HG03175 (cell line): ENCODE measurements at regions not wholly inside any gene's neighbourhood (a gene's known extent, or its start where the extent isn't known, plus 50 kb on each side); places are given as distances from the start of the nearest gene placed in this dataset.

Source experiments
- ATAC-seq: cut with Tn5 transposase; IDR thresholded peaks from one replicate; pipeline ENCODE4 v1.9.1; 2021; ENCODE audit warnings: mild to moderate bottlenecking, moderate library complexity; ENCODE audit not compliant: unreplicated experiment

DNA sequence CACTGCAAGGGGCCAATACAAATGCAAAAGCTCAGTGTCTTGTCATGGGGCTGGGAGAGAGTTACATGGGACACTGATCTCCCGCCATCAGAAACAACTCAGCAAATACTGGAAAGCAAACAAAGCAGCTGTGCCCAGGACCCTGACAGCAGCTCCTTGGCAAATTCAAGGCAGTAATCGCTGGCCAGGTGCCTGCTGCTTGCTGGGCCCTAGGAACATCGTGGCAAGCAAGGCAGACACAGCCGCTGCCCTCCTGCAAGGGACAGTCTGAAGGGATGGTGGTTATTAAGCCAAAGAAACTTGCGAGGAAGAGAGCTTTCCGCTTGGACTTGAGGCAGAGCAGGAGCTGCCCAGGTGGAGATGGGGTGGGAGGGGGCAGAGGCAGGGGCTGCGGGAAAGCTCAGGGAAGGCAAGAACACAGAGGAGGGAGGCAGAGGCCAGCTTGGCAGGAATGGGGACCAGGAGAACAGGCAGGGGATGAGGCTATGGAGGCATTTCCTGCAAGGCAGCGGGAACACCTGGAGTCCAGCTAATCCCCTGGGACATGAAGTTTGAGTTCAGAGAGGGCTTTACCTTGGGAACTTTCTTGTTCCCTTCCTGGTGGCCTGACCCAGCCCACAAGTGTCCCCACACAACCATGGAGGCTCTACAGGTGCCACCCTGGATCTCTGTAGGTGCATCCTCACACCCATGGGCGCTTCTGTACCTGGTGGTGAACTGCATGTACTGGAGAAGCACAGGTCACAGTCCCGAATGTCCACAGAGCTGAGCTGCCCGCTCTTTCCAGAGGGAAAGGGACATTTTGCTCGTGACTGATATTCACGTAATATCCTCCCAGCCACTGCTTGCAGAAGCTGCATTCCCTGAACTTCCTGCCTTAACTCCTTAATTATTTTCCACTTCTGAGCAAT, 78.7 kb upstream of the ATP2B2 start:
- no peak for ATAC-seq

DNA sequence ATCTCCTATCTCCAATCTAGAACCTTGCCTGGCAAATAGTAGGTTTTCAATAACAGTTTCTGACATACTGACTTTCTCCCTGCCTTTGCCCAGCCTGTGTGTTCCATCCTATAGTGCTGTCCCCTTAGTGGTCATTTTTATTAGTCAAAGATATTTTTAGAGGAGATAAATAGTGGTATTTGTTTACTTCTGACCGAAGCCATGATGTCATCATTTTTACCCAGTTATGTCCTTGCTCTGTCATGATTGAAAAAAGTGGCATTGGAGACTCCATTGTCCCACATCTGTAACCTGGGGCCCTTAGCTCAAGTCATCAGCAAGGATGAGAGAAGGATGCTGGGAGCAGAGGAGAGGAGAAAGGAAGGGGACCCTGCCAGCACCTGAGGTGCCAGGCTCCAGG, 80.6 kb upstream of the ATP2B2 start:
- no peak for ATAC-seq

DNA sequence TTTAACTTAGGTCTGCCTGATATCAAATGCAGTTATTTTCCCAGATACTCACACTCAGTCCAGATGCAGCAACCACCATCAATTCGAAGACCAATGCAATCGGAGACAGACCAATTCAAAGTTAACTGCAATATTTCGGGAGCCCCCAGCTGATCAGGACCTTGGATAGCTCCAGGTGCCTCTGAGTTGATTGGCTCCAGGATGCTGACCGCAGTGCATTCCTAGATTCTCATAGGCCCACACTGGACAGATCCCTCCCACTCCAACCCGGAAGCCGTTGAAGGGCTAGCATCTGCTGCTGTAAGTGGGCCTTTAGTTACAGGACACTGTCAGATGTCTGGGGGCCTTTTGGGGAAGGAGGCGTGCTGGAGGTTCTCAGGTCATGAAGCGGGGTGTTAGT, 89.5 kb upstream of the ATP2B2 start:
- peak; percentile 63 for ATAC-seq

DNA sequence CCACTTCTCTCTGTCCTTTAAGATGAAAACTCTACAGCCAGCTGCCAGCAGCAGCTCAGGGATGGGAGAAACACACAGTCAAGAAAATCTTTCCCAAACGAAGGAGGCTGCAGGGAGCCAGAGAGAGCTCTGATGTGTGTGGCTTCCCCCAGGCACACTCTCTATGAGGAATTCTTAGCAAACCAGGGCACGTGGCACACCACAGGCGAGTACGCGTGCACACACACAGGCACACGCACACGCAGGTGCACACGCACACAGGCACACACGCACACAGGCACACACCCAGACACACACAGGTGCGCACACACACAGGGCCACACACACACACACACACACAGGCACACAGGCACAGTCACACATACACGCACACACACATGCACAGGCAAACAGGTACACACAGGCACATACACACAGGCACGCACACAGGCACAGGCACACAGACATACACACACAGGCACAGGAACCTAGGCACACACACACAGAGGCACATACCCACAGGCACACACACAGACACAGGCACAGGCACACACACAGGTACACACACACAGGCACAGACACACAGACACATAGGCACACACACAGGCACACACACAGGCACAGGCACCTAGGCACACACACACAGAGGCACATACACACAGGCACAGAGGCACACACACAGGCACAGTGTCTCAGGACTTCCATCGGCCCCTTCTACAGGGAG, 91.5 kb upstream of the ATP2B2 start:
- no peak for ATAC-seq

DNA sequence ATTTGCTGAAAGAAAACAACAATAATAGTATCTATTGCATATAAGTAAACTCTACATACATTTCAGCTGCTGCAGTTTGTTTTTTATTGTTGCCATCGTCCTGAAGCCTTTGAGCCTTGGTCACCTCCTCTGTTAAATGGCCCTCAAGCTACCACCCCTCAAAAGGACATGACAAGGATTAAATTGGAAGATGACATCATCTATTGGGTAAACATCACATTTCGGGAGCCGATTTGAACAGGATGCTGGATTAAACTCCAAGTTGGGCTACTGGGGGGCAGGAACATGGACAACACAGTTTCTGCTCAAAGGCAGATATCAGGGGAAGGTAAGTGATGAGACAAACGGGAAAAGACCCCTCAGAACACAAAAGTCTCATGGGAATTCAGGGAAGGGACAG, 92.3 kb upstream of the ATP2B2 start:
- ATAC-seq, result no peak

DNA sequence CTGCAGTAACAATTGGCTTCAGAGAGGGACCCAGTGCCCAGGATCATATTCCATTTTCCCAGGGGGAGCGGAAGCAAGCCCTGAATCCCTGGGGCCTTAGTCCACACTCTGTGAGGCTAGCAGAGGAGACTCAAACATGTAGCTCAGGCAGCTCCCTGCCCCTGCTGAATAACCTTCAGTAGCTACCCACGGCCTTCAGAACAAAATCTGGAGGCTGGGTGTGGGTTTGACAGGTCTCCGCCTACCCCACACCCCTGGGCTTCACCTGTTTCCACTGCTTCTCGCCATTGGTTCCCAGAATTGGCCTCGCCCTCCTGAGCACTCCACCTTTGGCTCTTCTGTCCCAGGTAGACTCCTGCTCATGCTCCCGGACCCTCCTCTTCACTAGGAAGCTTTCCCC, 93.6 kb upstream of the ATP2B2 start:
- no peak for ATAC-seq

DNA sequence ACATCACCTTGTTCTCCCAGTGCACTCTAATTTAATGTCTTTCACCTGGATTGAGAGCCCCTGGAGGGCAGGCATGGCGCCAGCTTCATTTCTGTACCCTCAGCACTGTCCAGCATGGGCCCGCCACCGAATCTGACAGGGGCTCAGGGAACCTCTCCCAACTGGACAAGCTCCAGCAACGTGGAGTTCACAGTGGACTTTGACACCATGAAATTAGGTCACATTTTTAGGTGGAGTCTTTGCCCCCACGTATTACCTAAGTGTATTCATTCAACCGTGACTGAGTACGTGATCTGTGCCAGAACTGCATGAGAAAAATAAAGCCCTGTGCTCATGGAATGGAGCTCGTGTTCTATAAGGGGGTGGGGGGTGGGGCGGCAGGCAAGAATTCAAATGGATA, 94.1 kb upstream of the ATP2B2 start:
- ATAC-seq, result no peak

DNA sequence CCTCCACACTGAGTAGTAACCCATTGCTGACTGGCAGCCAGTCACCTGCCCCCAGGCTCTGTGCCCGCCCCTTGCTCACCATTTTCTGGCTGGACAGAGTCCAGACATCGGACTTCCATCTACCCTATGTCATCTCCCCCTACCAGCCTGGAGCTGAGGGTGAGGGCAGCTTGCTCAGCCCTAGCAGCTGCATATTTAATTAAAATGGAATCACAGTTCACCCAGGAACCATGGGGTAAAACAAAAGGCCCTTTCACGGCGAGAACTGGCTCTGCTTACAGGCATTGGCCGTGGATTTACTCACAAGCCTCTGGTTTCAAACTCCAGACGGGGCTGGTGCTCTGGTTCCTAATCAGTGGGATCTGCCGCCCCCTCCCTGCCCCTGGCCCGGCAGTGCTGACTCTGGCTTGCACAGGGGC, 94.9 kb upstream of the ATP2B2 start:
- ATAC-seq, result no peak

DNA sequence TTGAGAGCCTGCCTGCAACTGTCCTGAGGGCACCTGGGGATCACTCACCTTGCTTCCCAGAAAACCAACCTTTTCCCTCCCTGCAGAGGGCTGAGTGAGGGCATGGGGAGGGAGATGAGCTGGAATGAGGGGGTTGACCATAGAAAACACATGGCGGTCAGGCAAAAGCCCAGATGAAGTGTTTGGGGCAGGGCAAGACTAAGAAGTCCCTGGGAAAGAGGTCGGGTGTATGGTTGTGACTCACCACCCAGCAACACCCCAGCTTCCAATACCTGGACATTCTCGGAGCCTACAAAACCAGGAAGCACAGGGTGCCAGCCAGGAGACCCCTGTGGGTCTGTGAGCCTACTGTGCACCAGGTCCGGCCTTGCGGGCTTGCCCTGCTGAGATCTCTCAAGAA, 95.3 kb upstream of the ATP2B2 start:
- no peak for ATAC-seq

DNA sequence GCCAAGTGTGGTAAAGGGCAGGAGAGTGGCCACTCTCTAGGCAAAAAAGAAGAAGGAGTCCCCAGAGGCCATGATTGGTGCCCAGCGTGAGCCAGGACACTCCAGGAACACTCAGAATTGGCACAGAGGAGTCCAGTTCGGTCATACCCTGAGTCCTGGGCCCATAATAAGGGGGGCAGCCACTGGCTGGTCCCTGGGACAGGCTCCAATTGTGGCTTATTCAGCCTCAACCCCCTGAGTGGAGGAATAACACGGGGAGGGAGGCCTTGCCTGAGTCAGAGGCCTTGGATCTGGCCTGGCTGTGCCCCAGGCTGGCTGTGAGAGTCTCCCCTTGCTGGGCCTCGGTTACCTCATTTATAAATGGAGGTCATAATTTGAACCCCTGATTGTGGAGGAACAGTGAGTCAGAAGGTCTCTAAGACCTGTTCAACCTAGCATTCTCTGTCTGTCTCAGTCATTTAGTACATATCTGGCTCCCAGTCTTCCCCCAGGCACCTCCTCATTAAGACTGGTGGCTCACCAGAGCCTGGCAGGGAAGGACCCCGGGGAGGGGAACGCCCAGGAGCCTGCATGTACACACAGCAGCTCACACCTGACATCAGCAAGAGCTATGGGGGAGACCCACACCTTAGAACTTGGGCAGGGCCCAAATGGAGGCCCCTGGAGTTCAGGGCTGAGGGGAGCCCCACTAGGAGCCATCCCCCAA, 95.9 kb upstream of the ATP2B2 start:
- ATAC-seq, result no peak

DNA sequence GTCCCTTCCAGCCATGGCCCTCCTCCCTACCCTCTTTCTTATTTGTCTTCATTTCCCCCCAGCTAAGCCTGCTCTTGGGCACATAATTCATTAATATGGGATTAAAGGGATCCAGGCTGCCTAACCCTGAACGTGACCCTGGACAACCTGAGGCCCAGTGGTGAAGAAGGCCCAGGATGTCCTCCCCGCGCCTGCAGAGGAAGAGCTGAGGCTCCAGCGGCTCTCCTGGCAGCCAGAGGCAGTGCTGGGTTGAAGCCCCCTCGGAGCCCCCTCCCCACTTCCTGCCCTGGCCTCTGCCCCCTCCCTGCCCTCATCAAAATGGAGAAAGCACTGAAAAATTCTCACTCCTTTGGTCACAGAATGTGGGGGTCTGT, 96.5 kb upstream of the ATP2B2 start:
- no peak for ATAC-seq

DNA sequence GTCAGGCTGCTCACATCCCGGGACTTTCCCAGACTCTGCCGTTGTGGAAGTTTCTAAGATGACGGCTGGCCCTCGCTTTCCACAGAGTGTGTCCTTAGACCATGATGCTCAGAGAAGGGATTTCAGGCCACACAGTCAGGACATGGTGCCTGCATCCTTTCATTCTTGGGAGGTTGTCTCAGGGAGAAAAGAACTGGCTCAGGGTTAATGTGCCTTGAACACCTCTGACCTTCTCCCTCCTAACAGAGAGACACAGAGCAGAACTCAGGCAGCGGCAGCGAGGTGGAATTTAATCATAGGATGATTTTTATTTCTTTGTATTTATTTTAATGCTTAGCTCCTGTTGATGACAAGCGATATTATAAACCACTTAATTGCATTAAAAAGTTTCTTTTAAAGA, 96.9 kb upstream of the ATP2B2 start:
- no peak for ATAC-seq

DNA sequence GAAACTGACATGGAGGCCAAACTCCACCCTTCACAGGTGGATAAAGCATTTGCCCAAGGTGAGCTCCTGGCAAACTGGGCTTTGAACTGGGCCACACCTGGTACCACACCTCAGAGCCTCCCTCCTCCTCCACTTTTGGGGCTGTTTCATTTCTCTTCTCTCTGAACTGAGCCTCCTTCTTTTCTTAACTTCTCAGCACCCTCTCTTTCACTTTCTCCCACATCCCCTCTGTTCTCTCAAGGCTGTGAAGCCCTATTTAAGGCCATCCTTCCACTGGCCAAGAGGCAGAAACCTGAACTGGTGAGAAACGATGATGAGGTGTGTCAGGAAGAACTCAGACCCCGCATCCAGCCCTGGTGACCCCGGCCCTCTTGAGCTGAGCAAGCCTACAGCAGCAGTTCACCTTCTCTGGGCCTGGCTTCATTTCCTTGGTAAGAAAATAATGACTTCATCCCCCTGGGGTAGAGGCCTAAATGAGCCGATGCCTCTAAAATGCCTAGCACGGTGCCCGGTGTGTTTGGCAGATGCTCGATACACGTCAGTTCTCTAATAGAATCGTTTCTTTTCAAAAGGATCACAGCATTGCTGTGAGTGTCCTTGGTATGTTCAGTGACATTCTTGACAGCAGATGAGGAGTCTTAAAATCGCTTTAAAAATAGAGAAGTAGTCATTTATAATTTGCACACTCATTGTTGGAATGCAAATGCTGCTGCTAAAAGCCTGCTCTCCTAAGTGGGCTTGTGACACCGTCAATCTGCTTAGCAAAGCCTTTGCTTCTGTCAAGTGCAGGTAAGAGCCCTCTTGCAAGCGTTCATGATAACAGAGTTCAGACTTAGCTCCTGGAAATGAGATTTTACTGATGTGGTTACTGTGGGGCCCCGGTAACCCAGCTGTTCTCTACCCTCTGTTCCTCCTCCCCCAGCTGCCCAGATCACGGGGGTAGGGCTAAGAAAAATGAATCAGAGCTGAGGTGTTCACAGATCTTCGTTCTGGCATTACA, 97.7 kb upstream of the ATP2B2 start:
- no peak for ATAC-seq

DNA sequence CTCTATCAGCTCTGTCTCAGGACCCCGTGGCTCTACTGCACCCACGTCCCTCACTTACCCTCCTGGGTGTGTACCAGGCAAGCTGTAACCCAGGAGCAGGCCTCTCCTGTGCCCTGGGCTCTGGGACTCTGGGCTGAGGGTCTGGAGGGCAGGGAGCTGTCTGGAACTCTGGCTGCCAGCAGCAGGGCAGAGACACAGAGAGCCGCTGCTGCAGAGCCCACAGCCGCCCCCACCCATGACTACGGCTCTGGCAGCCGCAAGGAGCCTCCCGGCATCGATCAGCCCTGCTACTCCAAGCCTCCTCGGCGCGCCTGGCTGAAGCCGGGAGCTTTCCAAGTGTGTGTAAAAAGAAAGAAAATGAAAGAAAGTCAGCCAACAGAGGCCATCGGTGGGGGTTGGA, 103.7 kb upstream of the ATP2B2 start:
- ATAC-seq, result no peak

DNA sequence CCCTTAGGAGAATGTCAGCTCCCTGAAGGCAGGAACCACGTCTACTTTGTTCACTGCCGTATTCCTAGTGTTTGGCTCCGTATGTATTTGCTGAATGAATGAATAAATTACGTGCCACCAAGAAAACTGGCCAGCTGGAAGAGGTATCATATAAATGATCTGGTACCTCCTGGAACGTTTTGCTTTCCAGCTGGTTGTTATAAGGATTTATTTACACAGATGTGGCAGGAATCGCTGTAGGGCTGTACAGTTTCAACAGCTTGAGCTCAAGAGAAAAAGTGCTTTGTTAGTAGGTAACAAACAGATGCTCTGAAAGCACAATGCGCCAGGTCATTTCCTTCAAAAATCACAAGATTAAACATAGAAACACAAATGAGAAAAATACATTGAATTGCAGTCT, 108.8 kb upstream of the ATP2B2 start:
- no peak for ATAC-seq

DNA sequence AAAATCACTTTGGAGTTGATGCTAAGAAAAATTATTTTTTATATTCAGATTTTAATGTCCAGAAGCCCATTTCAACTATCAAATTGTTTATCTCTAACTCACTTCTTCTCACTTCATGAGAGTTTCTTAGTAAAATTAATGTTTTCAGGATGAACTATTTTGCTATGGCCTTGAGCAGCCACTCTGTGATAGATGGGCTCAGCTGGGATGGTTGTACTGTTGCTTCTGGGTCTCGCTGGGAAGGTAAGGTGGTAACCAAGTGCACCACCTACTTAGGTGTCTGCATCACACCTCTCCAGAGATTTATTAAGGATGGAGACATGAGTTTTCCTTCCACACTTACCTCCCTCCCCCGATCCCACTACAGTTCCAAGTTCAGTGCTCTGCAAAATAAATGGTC, 110.3 kb upstream of the ATP2B2 start:
- ATAC-seq, result no peak

DNA sequence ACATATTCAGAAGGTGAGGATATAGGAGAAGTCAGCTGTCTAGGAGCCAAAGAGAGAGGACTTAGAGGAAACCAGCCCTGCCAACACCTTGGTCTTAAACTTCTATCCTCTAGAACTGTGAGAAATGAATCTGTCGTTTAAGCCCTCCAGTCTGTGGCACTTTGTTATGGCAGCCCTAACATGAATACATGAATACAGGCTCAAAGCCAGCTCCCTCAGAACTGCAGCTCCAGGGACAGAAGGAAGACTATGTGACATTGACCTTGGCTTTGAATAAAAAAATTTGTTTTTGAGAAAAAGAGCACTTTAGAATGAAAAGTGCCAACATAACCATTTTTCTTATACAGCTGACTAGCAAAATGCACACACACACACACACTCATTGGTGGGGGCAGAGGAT, 110.9 kb upstream of the ATP2B2 start:
- no peak for ATAC-seq

DNA sequence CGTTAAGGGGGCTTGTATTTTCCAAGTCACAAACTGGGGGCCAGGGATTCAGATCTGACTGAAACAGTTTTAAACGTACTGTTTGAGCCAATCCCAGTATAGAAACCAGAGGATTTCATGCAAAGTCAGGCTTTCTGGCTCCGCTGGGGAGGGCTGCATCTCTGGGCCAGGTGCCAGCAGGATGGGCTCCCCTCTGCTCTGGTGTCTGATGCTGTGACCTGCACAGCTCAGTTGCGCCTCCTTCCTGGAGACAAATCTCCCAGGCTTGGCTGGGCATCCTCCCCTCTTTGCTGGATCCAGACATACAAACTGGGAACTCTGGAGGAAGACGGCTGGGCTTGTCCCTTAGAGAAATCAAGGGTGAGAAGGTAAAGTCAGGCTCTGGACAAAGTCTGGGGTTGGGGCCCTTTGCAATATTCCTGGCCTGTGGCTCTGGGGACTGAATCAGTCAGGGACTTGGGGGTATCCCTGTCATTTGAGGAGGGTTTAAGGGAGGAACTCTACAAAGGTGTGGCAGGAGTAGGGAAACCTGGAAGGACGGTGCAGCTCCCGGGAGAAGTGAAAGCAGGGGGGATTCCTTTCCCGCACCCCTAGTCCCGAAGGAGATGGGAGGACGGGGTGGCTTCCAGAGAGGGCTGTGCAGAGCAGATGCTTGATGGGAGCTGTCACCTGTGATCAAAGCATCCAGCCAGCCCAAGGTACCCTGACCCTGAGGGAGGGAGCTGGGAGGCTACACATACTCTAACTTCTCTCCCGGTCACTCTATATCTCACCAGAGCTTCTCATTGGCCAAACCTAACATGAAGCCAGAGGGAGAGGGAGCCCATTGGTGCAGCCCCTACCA, 114.8 kb upstream of the ATP2B2 start:
- ATAC-seq, result no peak

DNA sequence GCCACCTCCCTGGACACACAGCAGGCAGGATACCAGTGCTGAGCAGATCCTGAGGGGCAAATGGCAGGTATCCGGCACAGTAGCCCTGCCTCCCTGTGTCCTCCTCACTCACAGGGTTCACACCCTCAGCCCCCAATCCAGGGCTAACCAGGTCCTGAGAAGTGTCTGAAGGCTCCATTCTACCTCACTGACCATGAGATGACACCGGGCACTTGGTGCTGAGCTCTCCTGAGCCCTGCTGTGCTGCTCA, 115.4 kb upstream of the ATP2B2 start:
- ATAC-seq, result no peak
